Retina (tissue), 1 donor: ENCODE measurements at regions not wholly inside any gene's neighbourhood (a gene's known extent, or its start where the extent isn't known, plus 50 kb on each side); places are given as distances from the start of the nearest gene placed in this dataset.
"Not testable (repeated sequence)": the region's sequence is repeated elsewhere in the genome, so short reads cannot be mapped to it uniquely, and the experiment has no call there.

ENCODE experiments used
- DNase-seq: peaks from one replicate; pipeline ENCODE4 v3.0.0-alpha.2; 2016

DNA sequence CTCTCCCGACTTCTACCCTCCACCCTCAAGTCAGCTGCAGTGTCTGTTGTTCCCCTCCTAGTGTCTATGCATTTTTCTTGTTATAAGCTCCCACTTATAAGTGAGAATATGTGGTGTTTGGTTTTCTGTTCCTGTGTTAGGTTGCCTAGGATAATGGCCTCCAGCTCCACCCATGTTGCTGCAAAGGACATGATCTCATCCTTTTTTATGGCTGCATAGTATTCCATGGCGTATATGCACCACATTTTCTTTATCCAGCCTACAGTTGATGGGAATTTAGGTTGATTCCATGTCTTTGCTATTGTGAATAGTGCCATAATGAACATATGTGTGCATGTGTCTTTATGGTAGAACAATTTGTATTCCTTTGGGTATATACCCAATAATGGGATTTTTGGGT lies 80.7 kb downstream of the SPTSSA start:
- not testable (repeated sequence) for DNase-seq

DNA sequence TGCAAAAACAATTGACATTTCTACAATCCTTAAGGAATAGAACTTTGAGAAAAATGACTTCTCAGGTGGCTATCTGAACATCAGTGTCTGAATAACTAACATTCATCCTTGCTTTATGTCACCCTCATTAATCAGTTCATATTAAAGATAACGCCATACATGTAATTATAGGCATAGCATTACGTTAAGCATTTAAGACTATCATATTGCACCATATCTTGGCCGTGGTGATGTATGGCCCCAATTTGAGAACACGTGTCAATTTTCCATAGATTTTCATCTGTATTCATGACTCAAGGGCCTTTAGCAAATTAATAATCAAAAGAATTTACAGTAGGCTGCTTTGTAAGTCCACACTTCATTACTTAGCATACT lies 81.6 kb downstream of the SPTSSA start:
- DNase-seq, result no peak

DNA sequence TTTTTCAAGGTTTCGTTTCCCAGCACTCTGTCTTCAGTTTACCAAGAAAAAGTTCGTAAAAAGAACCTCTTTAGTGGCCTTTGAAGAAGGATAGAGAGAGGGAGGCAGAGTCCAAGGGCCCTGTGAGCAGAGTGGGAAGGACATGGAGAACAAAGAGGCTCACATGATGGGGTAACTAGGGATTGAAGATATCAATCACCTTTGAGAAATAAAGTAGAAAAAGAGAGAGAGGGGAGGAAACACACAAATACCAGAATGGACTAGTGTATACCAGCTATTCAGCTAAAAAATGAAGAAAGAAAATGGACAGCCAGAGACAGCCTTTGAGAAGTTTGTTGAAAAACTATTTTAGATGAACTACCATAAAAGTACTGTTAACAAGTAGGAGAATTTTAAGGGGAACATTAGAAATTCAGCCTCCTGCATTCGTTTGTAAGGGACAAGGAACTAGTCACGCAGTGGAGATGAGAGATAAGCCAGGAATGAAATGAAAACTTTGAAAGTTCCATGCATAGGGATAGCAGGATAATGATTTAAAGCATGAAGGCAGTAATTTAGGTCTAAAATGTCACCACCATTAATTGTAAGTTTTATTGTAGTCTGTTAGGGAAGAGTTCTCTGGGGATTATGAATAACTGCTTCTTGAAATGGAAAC lies 82.1 kb downstream of the SPTSSA start:
- DNase-seq, result no peak

DNA sequence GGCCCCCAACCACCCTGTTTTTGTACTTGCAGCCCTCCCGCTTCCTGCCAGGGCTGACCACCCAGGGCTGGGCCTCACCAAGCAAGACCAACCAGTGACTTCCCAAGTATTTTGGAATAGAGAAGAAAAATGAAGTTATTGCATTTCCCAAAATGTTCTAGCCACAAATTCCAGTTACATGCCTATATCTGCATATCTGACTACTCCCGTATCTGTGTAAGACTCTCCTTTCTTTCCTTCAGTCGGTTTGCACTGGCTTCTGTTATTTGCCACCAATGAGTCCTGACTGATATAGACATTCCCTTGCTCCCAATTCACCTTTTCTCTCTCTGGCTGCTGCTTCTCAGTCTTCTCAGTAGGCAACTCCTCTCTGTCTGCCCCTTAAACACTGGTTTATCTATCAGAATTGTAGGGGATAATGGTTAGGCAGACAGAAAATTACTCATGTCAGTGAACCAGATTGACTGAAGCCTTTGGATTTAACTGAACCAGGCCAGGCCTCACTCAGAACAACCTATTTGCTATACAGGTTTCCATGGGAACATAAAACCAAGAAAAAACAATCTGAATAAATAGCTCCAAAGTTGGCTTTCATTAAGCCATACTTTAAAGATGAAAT lies 85.3 kb downstream of the SPTSSA start:
- DNase-seq, result no peak

DNA sequence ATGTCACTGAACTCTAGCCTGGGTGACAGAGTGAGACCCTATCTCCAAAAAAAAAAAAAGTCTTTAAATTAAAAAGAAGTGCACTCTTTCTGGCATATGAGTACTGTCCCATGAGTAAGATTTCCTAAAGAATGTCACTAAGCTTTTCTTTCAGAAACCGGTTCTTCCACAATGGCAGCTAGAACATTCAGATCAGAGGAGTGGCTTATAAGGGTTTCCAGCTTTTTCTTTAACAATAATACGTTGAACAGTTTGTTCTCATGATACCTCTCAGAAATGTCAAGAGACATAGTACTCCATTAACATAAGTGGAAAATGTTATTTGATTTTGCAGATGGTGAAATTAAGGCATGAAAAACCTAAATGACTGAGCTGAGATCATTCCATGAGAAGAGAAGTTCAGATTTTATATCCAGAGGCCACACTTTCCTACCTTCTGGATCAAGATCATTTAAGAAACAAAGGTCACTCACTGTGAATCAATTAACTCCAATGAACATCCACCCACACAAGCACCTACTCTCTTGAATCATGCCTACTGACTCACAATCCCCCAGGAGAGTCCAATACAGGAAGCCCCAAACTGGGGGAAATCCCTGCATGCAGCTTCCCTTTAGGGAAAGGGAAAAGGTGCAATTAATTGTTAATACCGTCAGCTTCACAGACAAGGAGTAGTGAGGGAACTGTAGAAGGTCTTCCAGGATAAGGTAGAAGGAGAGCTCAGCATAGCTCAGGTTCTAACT lies 86.9 kb downstream of the SPTSSA start:
- DNase-seq, result no peak

DNA sequence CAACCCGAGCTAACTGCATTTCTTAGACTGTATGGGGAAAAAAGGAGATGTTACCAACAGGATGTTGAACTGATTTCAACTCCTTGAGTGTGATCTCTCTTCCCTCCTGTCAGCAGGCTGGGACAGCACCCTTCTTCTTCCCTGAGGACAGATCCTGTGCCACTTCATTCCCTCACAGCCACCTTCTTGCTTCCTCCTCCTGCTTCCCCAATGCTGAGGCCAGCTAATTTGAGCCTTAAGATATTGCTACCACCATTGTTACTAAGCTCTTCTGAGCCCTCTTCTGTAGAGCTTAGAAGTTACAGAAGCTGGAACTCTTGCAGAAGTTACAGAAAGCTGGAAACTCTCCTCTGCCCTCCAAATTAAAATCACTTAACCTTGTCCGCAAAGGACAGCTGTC lies 88.8 kb downstream of the SPTSSA start:
- no peak for DNase-seq

DNA sequence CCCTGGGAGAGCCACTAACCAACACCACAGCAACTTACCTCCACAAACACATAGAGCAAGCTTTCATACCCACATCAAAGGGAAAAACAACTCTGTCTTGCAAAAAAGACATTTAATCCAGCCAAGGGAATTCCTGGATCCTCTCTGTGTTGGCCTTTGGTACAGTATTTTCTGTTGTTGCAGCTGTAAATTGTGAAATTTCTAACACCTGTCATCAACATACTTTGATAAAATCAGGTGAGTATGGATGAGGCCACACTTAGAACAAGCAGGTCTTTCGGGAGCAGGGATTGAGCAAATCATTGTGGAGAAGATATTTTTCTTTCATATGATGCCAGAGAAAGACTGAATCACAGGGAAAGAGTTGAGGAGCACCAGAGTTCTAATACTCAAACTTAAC lies 89.3 kb downstream of the SPTSSA start:
- no peak for DNase-seq

DNA sequence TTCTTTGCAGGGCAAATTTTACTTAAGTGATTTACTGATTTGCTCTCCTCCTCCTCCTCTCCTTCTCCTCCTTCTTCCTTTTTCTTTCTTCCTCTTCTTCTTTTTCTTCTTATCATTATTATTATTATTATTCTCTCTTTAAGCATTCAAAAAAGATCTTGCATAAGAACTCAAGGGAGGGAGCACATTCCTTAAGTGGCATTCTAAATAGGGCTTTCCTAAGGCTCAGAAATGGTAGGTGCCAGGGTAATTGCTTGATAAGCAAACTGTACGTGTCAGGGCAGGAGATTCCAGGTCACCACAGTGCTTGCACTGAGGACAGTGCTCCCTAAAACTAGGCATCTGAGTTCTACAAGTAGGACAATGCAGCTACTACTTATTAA lies 92.4 kb downstream of the SPTSSA start:
- DNase-seq, result no peak

DNA sequence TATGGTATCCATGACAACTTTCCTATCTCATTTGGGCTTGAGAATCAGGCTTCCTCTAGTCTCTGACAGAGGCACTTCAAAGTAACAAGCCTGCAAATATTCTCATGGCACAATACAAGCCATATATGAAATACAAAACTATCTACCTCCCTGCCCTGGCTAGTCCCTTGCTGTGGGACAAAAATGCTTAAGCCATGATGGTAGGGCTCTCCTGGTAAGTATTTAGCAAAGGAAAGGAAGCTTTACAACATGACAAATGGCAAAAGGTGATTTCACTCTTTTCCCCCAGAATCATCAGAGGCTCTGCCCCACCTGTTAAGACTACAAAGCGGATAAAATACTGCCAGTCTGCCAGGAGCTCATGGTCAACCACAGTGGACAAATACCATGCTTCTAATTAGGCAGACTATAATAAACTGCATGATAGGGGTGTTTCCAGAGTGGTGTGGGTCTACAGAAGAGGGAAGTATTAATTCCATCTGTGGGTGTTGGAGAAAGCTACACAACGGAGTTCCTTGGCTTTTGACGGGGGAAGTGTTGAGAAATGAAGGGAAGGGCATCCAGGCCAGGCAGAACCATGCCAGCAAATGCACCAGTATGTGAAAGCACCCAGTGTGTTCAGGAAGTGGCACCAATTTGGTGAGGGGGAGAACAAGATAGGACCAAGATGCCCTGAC lies 92.9 kb downstream of the SPTSSA start:
- no peak for DNase-seq

DNA sequence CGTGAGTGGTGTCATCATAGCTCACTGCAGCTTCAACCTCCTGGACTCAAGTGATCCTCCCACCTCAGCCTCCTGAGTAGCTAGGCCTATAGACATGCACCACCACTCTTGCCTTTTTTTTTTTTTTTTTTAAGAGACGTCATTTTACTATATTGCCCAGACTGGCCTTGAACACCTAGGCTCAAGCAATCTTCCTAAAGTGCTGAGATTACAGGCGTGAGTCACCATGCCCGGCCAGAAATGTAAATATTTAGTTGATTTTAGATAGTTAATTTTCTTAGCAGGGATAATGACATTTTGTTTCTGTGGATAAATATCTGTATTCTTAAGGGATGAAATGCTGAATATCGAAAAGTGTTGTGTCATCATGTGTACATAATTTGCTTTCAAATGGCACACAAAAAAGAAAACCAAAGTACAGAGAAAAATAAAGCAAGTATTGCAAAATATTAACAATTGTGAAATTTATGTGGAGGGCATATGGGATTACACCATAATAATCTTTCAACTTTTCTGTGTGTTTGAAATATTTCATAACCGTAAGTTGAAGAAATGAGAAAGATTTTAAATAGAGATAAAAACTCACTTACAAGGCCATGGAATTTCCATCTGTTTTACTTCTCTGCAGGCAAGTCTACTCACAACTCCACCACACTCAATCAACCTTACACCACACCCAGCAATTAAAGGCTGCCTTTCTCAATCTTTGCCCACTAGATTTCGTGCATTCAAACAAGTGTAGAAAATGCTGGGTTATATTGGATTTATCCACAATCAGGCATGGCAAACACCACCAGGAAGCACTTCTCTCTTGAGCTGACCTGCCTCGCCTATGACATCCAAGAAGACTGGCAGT lies 93.7 kb downstream of the SPTSSA start:
- DNase-seq, result no peak

DNA sequence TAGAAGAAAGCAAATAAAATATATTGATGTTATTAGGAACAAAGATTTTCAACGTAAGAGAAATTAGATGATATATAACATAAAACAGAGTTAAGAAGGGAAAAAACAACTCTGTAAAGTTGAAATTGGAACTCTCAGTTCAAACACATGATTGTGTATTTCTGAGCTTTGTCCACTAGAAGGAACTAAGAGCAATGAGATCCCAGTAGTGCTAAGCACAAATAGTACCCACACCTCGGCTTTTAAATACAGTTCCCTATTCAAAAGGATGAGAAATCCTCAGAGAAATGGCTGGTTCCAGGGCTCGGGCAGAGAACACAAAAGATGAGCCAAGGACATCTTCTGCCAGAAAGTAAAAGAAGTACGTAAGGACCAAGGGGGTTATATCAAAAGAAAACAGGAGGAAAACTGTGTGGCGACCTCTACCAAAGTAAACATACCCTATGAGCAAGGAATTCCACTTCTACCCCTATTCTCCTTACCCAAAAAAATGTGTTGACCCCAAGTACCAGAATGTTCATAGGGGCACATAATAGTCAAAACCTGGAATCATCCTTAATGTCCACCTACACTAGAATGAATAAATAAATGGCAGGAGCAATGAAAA lies 96.6 kb downstream of the SPTSSA start:
- no peak for DNase-seq

DNA sequence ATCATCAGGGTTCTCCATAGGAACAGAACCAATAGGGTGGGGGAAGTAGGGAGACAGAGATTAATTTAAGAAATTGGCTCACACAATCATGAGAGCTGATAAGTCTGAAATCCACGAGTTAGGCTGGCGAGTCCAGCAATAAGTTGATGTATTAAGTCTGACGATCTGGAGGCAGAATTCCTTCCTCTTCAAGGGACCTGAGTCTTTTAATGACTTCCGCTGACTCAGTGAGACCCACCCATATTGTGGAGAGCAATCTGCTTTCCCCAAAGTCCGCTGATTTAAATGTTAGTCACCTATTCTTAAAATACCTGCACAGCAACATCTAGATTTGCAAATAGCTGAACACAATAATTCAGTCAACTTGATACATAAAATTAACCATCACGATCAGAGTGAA lies 97.8 kb downstream of the SPTSSA start:
- no peak for DNase-seq

DNA sequence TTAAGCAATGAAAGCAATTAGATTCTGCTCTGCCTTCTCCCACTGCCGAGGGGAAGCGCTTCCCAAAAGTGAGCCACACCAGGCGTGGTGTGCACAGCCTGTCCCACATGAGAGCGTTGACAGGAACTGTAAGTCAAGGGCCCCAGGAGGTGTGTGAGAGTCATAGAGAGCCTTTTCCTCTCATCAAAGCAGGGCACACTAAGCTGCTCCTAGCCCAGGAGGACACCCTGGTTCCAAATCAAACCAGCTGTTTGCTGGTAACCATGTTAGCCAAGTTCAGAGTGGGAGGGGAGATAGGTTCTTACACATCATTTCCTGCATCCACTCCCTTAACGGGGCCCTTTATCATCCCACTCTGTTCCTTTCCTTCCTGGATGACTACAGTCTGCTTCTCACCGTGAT lies 98.3 kb downstream of the SPTSSA start:
- no peak for DNase-seq

DNA sequence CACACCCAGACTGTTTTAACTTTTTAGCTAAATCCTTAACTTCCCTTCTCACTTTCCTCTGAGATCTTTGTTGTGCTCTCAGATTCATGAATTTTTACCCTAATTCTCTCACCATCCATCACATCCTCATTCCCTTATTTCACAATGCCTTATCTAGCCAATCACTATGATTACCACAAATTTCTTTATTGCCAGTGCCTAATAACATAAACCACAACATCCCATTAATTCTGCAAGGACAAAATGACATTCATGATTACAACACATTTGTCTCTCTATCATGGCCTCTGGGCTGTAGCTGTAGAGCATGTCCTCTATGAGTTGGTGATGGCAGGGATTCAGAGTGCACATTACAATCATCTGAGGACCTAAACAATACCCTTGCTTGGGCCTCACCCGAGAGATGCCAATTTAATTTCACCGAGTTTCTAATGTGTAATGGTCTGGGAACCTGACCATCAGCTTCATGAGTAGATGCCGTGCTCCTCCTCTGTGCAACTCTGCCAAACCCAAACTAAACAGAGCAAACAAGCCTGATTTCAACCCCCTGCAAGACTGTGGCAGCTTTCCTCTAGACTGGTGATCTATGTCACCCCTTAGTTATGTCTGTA lies 99.3 kb downstream of the SPTSSA start:
- no peak for DNase-seq

DNA sequence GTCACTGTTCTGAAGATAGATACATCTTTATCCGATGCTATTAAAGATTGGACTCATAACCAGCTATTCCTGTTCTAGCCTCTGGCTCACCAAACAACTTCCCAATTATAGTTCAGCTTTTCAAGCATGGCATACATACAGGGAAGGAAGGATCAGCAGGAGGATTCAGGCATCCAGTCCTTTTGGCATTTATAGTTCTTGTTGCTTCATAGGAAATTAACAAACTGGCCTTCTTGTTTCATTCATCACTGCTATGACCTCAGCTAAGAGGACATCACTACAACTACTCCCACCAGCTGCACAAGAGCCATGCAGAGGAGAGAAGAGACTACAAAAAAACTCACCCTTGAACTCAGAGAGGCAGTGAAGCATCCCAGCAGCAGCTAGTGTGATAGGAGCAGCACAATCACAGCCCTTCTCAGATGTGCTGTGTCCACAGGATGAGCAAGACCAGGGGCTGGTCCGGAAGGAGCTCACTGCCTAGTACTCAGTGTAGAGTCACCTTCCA lies 100.5 kb downstream of the SPTSSA start:
- DNase-seq, result no peak

DNA sequence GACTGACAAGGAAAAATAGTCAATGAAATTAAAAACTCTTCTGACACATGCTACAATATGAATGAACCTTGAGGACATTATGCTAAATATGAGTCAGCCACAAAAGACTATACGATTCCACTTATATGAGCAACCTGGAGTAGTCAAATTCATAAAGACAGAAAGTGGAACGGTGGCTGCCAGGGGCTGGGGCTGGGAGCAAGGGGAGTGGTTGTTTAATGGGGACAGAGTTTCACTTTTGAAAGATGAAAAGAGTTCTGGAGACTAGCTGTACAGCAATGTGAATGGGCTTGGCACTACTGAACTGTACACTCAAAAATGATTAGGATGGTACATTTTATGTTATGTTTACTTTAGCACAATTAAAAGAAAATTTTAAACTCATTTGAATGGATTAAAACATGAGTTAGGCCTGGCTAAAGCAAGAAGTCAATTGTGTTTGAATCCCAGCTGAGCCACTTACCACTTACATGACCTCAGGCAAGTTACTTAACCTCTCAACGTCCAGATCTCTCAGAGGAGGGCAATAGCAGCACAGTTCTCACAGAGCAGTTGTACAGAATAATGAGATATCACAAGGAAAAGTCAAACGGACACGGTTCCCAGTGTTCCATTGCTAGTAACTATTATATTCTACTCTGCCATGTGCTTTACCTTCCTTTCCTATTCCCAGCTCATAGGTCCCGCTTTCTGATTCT lies 102.5 kb downstream of the SPTSSA start:
- no peak for DNase-seq

DNA sequence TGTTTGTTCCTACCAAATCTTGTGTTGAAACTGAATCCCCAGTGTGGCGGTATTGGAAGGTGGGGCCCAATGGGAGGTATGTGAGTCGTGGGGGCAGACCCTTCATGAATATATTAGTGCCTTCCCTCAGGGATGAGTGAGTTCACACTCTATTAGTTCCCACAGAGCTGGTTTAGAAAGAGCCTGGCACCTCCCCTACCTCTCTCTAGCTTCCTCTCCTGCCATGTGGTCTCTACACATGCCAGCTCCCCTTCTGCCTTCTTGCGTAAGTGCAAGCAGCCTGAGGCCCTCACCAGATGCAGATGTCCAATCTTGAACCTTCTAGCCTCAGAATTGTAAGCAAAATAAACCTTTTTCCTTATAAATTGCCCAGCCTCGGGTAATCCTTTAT lies 105.8 kb downstream of the SPTSSA start:
- no peak for DNase-seq

DNA sequence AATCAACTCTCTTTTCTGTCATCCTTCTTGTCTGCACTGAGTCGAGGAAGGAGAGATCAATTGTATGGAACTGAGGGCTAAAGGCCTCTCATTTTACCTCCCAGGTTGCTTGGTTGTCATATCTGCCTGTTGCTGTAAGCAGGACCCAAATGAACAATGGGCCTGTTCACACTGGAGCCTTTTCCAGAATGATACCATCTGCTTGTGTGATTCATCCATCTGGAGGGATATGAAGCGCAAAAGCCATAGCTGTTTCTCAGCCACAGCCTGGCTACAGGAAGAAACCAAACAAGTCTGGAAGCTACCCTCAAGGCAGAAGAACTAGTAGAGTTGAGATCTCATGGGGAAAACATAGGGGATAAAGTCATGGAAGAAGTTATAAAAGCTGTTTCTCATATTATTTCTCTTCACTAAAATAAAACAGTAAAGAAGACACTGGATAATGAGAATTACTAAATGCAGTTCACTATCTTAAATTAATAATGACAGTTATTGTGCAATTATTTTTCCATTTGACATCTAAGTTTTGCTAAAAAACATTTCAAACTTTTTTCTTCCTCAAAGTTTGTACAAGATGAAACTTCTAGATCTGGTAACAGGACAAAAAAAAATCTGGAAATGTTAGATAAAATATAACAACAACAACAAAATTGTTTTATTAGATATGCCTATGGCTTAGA lies 106.3 kb downstream of the SPTSSA start:
- no peak for DNase-seq

DNA sequence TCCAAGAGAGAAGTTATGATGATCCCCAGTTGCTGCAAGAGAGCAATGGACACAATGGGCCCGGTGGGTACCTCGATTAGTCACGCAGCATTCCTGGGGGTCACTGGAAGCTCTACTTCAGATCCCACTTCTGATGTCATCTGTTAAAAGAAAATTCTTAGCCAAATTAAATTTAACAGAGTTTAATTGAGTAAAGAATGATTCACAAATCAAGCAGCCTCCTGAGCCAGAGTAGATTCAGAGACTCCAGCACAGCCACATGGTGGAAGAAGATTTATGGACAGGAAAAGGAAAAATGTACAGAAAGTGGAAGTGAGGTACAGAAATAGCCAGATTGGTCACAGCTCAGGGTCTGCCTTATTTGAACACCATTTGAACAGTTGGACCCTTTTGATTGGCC lies 107.5 kb downstream of the SPTSSA start:
- no peak for DNase-seq

DNA sequence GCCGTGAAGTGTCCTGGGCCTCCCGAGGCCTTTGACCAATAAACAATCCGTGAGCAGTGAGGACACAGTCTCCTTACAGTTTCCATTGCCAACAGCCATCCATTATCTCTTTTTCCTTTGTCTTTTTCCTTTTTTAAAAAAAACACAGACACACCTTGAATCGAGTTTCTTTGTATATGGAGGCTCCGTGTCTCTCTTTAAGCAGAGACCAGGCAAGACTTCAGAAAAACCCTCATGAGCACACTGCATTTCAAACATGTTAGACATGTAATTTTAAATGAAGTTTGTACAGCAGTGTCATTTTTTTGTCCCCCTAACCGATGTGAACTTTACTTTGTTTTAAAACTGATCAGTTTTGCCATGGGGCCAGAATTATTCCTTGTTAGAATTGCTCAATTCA lies 111.1 kb downstream of the SPTSSA start:
- no peak for DNase-seq

DNA sequence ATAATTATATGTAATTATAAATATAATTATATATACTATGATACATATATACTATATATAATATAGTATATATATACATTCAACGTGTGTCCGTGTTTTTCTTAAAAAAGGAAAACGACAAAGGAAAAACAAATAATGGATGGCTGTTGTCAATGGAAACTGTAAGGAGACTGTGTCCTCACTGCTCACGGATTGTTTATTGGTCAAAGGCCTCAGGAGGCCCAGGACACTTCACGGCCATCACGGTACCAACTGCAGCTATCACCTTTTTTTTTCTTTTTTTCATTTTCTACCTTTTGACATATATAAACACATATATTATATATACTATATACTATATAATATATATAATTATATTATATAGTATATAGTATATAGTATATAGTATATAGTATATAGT lies 113.4 kb downstream of the SPTSSA start:
- DNase-seq, result no peak
